Activated CD4-positive, alpha-beta T cell treated with anti-CD3 and anti-CD28 coated beads, Interleukin-2, amount 10 ng/mL, durations not matched to agents 7 days and 5 days (primary cell): ENCODE measurements at regions not wholly inside any gene's neighbourhood (a gene's known extent, or its start where the extent isn't known, plus 50 kb on each side); places are given as distances from the start of the nearest gene placed in this dataset.

ENCODE experiments used
- CTCF ChIA-PET: fragments of 350-600 bp; sonication (Branson Sonifier 250); formaldehyde crosslinking; loops from one replicate; lab custom pipeline; 2021; ENCODE audit warnings: antibody characterized with exemption; lab: Charles Lee
- POLR2A ChIA-PET: fragments of 350-600 bp; sonication (Branson Sonifier 250); formaldehyde crosslinking; loops from one replicate; lab custom pipeline; 2021; ENCODE audit warnings: antibody characterized with exemption; lab: Charles Lee
- DNase-seq: peaks from one replicate; pipeline ENCODE4 v3.0.0-alpha.2; 2020
- H3K27ac Mint-ChIP-seq: one replicate; pipeline ENCODE4 v1.8.0; 2021; ENCODE audit warnings: mild to moderate bottlenecking, moderate library complexity, mixed read lengths
- H3K27me3 Mint-ChIP-seq: one replicate; pipeline ENCODE4 v1.8.0; 2021; ENCODE audit warnings: mixed read lengths
- H3K36me3 Mint-ChIP-seq: one replicate; pipeline ENCODE4 v1.8.0; 2021; ENCODE audit warnings: low read depth, mixed read lengths
- H3K4me1 Mint-ChIP-seq: one replicate; pipeline ENCODE4 v1.8.0; 2021; ENCODE audit warnings: mixed read lengths
- H3K4me3 Mint-ChIP-seq: one replicate; pipeline ENCODE4 v1.8.0; 2021; ENCODE audit warnings: mild to moderate bottlenecking, moderate library complexity, mixed read lengths
- H3K9me3 Mint-ChIP-seq: one replicate; pipeline ENCODE4 v1.8.0; 2021; ENCODE audit warnings: mixed read lengths

GRCh38 chr1:113253590-113253989, 136.7 kb upstream of the MAGI3 start:
- H3K9me3 Mint-ChIP-seq: no peaks in the 10 kb centered on the region
- no peaks in the 10 kb centered on the region for H3K4me1 Mint-ChIP-seq
- no peaks in the 10 kb centered on the region for H3K36me3 Mint-ChIP-seq
- DNase-seq: no peak
- H3K4me3 Mint-ChIP-seq: no peak overlapping the region
- ChIA-PET POLR2A (no interaction called here), CTCF (no interaction called here)
- no peak overlapping the region for H3K27ac Mint-ChIP-seq
- peaks cover 3% of the 10 kb centered on the region for H3K27me3 Mint-ChIP-seq

- H3K9me3 Mint-ChIP-seq: no peaks in the 10 kb centered on the region
- H3K4me3 Mint-ChIP-seq: no peak overlapping the region
- DNase-seq: no peak
- no peaks in the 10 kb centered on the region for H3K4me1 Mint-ChIP-seq
- peaks cover 6% of the 10 kb centered on the region for H3K27me3 Mint-ChIP-seq
- no peaks in the 10 kb centered on the region for H3K36me3 Mint-ChIP-seq
- H3K27ac Mint-ChIP-seq: no peak overlapping the region
- ChIA-PET POLR2A (no interaction called here), CTCF (no interaction called here)
Measured at GRCh38 chr1:113255038-113255719, 135.1 kb upstream of the MAGI3 start.

GRCh38 chr1:113255720-113256347, 134.5 kb upstream of the MAGI3 start:
- DNase-seq: no peak
- Mint-ChIP-seq H3K27ac (no peak overlapping the region), H3K4me1 (no peaks in the 10 kb centered on the region), H3K9me3 (no peaks in the 10 kb centered on the region), H3K27me3 (peaks cover 9% of the 10 kb centered on the region), H3K4me3 (no peak overlapping the region), H3K36me3 (no peaks in the 10 kb centered on the region)
- CTCF ChIA-PET: interaction anchor here (0.7 kb wide), 1 partner anchor 16 kb away, joined by 6 read pairs; no protein-coding TSS in a partner anchor
- POLR2A ChIA-PET: no interaction called here

GRCh38 chr1:113256348-113256729, 134.0 kb upstream of the MAGI3 start:
- CTCF ChIA-PET: interaction anchor here (0.7 kb wide), 1 partner anchor 16 kb away, joined by 6 read pairs; no protein-coding TSS in a partner anchor
- Mint-ChIP-seq H3K27me3 (peaks cover 12% of the 10 kb centered on the region), H3K36me3 (no peaks in the 10 kb centered on the region), H3K9me3 (no peaks in the 10 kb centered on the region), H3K27ac (no peak overlapping the region), H3K4me3 (no peak overlapping the region), H3K4me1 (no peaks in the 10 kb centered on the region)
- POLR2A ChIA-PET: no interaction called here
- DNase-seq: no peak

GRCh38 chr1:113259988-113260387, 130.3 kb upstream of the MAGI3 start:
- ChIA-PET CTCF (interaction anchor here (0.7 kb wide), 1 partner anchor 452 kb away, joined by 3 read pairs; no protein-coding TSS in a partner anchor), POLR2A (no interaction called here)
- H3K4me3 Mint-ChIP-seq: no peak overlapping the region
- no peak overlapping the region for H3K27ac Mint-ChIP-seq
- no peaks in the 10 kb centered on the region for H3K9me3 Mint-ChIP-seq
- H3K27me3 Mint-ChIP-seq: peaks cover 12% of the 10 kb centered on the region
- DNase-seq: no peak
- H3K36me3 Mint-ChIP-seq: no peaks in the 10 kb centered on the region
- no peaks in the 10 kb centered on the region for H3K4me1 Mint-ChIP-seq

GRCh38 chr1:113265196-113265595, 125.1 kb upstream of the MAGI3 start:
- ChIA-PET CTCF (interaction anchor here (1.0 kb wide), 1 partner anchor 53 kb away, joined by 3 read pairs; no protein-coding TSS in a partner anchor), POLR2A (interaction anchor here (0.7 kb wide), 1 partner anchor 232 kb away, joined by 9 read pairs; no protein-coding TSS in a partner anchor)
- Mint-ChIP-seq H3K27ac (no peak overlapping the region), H3K36me3 (no peaks in the 10 kb centered on the region), H3K4me1 (no peaks in the 10 kb centered on the region), H3K4me3 (no peak overlapping the region), H3K9me3 (no peaks in the 10 kb centered on the region), H3K27me3 (peaks cover 9% of the 10 kb centered on the region)
- DNase-seq: no peak

GRCh38 chr1:113266788-113267187, 123.5 kb upstream of the MAGI3 start:
- no peak overlapping the region for H3K27ac Mint-ChIP-seq
- H3K36me3 Mint-ChIP-seq: no peaks in the 10 kb centered on the region
- no peak for DNase-seq
- no peak overlapping the region for H3K4me3 Mint-ChIP-seq
- POLR2A ChIA-PET: no interaction called here
- H3K27me3 Mint-ChIP-seq: peaks cover 3% of the 10 kb centered on the region
- H3K4me1 Mint-ChIP-seq: no peaks in the 10 kb centered on the region
- no peaks in the 10 kb centered on the region for H3K9me3 Mint-ChIP-seq
- CTCF ChIA-PET: no interaction called here

GRCh38 chr1:113269168-113269963, 120.9 kb upstream of the MAGI3 start:
- no peaks in the 10 kb centered on the region for H3K4me1 Mint-ChIP-seq
- CTCF ChIA-PET: no interaction called here
- H3K4me3 Mint-ChIP-seq: no peak overlapping the region
- peaks cover 7% of the 10 kb centered on the region for H3K27me3 Mint-ChIP-seq
- POLR2A ChIA-PET: no interaction called here
- H3K27ac Mint-ChIP-seq: no peak overlapping the region
- H3K36me3 Mint-ChIP-seq: no peaks in the 10 kb centered on the region
- no peaks in the 10 kb centered on the region for H3K9me3 Mint-ChIP-seq
- no peak for DNase-seq

GRCh38 chr1:113271039-113271438, 119.3 kb upstream of the MAGI3 start:
- CTCF ChIA-PET: no interaction called here
- H3K36me3 Mint-ChIP-seq: no peaks in the 10 kb centered on the region
- no peaks in the 10 kb centered on the region for H3K9me3 Mint-ChIP-seq
- no peaks in the 10 kb centered on the region for H3K4me1 Mint-ChIP-seq
- H3K4me3 Mint-ChIP-seq: no peak overlapping the region
- H3K27ac Mint-ChIP-seq: no peak overlapping the region
- no peak for DNase-seq
- POLR2A ChIA-PET: interaction anchor here (0.6 kb wide), 1 partner anchor 9 kb away, joined by 9 read pairs; no protein-coding TSS in a partner anchor
- H3K27me3 Mint-ChIP-seq: peaks cover 14% of the 10 kb centered on the region

- POLR2A ChIA-PET: no interaction called here
- peaks cover 12% of the 10 kb centered on the region for H3K27me3 Mint-ChIP-seq
Measured at GRCh38 chr1:113275083-113275482, 115.2 kb upstream of the MAGI3 start.

GRCh38 chr1:113275691-113276090, 114.6 kb upstream of the MAGI3 start:
- H3K9me3 Mint-ChIP-seq: no peaks in the 10 kb centered on the region

More at GRCh38 chr1:113275083-113275482, 115.2 kb upstream of the MAGI3 start:
- CTCF ChIA-PET: no interaction called here
- no peak for DNase-seq
- Mint-ChIP-seq H3K36me3 (no peaks in the 10 kb centered on the region), H3K4me3 (no peak overlapping the region), H3K27ac (no peak overlapping the region), H3K4me1 (no peaks in the 10 kb centered on the region), H3K9me3 (no peaks in the 10 kb centered on the region)

GRCh38 chr1:113276507-113276906, 113.8 kb upstream of the MAGI3 start:
- H3K9me3 Mint-ChIP-seq: no peaks in the 10 kb centered on the region
- ChIA-PET POLR2A (no interaction called here), CTCF (interaction anchor here (0.7 kb wide), 1 partner anchor 202 kb away, joined by 4 read pairs; no protein-coding TSS in a partner anchor)
- H3K27ac Mint-ChIP-seq: no peak overlapping the region
- DNase-seq: no peak
- H3K27me3 Mint-ChIP-seq: peaks cover 16% of the 10 kb centered on the region
- H3K36me3 Mint-ChIP-seq: no peaks in the 10 kb centered on the region
- H3K4me1 Mint-ChIP-seq: no peaks in the 10 kb centered on the region
- H3K4me3 Mint-ChIP-seq: no peak overlapping the region

More at GRCh38 chr1:113275691-113276090, 114.6 kb upstream of the MAGI3 start:
- H3K4me1 Mint-ChIP-seq: no peaks in the 10 kb centered on the region
- CTCF ChIA-PET: no interaction called here
- H3K27me3 Mint-ChIP-seq: peaks cover 16% of the 10 kb centered on the region
- DNase-seq: no peak
- H3K27ac Mint-ChIP-seq: no peak overlapping the region
- no peak overlapping the region for H3K4me3 Mint-ChIP-seq
- H3K36me3 Mint-ChIP-seq: no peaks in the 10 kb centered on the region
- POLR2A ChIA-PET: no interaction called here

- DNase-seq: no peak
- POLR2A ChIA-PET: no interaction called here
- Mint-ChIP-seq H3K4me1 (no peaks in the 10 kb centered on the region), H3K36me3 (no peaks in the 10 kb centered on the region), H3K27me3 (peaks cover 13% of the 10 kb centered on the region), H3K27ac (no peak overlapping the region), H3K9me3 (no peaks in the 10 kb centered on the region), H3K4me3 (no peak overlapping the region)
- CTCF ChIA-PET: no interaction called here
Measured at GRCh38 chr1:113278371-113278770, 111.9 kb upstream of the MAGI3 start.
